Mucosa of rectum (tissue), 2 donors: ENCODE measurements at regions not wholly inside any gene's neighbourhood (a gene's known extent, or its start where the extent isn't known, plus 50 kb on each side); places are given as distances from the start of the nearest gene placed in this dataset.

Experiments used
- H3K27ac ChIP-seq, 2 donors: one replicate each; pipeline ENCODE4 v1.7.0; 2013; ENCODE audit warnings: inconsistent platforms in 2 of 2, low read depth in 2 of 2, low read length in 2 of 2
- H3K27me3 ChIP-seq, 2 donors: one replicate each; pipeline ENCODE4 v1.7.0; 2013; ENCODE audit warnings: low read length in 2 of 2; ENCODE audit not compliant: control insufficient read depth in 2 of 2, insufficient read depth in 2 of 2
- H3K36me3 ChIP-seq, 2 donors: one replicate each; pipeline ENCODE4 v1.7.0; 2013; ENCODE audit warnings: low read length in 2 of 2; ENCODE audit not compliant: control insufficient read depth in 2 of 2, insufficient read depth in 2 of 2
- H3K4me1 ChIP-seq, 2 donors: one replicate each; pipeline ENCODE4 v1.7.0; 2013; ENCODE audit warnings: low read length in 2 of 2, mild to moderate bottlenecking in 1 of 2; ENCODE audit not compliant: control insufficient read depth in 2 of 2, insufficient read depth in 2 of 2
- H3K4me3 ChIP-seq, 2 donors: one replicate each; pipeline ENCODE4 v1.7.0; 2013; ENCODE audit warnings: low read length in 2 of 2
- H3K9ac ChIP-seq, 2 donors: one replicate each; pipeline ENCODE4 v1.7.0; 2013; ENCODE audit warnings: low read length in 2 of 2, low read depth in 1 of 2, mild to moderate bottlenecking in 1 of 2
- H3K9me3 ChIP-seq, 2 donors: one replicate each; pipeline ENCODE4 v1.7.0; 2013; ENCODE audit warnings: low read length in 2 of 2; ENCODE audit not compliant: control insufficient read depth in 2 of 2
- donor health status: healthy.
- donor health status: Normal muscosa, but diverticular disease.

- no peak overlapping the region for H3K9ac ChIP-seq
- H3K4me3 ChIP-seq: no peak overlapping the region
- H3K9me3 ChIP-seq: no peaks in the 10 kb centered on the region
- no peaks in the 10 kb centered on the region for H3K27me3 ChIP-seq
- H3K36me3 ChIP-seq: no peaks in the 10 kb centered on the region
- H3K4me1 ChIP-seq: no peaks in the 10 kb centered on the region
- no peak overlapping the region for H3K27ac ChIP-seq
These were observed 479.8 kb downstream of the FUT8 start for GRCh38 chr14:65892315-65892714.

DNA sequence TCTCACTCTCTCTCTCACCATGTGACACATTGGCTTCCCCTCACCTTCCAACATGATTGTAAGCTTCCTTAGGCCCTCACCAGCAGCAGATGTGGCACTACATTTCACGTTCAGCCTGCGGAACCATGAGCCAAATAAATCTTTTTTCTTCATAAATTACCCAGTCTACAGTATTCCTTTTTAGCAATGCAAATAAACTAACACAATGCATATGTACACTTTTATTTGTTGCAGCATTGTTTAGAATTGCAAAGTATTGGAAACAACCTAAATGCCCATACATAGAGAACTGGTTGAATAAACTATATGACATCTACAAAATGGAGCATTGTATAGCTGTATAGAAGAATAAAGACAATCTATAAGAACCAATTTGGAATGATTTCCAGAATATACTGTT lies 487.6 kb downstream of the FUT8 start:
- Histone ChIP-seq H3K27me3 (no peaks in the 10 kb centered on the region), H3K36me3 (no peaks in the 10 kb centered on the region), H3K9me3 (peaks cover 0 to 4% of the 10 kb centered on the region in 2 donors), H3K4me1 (no peaks in the 10 kb centered on the region), H3K9ac (no peak overlapping the region), H3K27ac (no peak overlapping the region), H3K4me3 (no peak overlapping the region)

DNA sequence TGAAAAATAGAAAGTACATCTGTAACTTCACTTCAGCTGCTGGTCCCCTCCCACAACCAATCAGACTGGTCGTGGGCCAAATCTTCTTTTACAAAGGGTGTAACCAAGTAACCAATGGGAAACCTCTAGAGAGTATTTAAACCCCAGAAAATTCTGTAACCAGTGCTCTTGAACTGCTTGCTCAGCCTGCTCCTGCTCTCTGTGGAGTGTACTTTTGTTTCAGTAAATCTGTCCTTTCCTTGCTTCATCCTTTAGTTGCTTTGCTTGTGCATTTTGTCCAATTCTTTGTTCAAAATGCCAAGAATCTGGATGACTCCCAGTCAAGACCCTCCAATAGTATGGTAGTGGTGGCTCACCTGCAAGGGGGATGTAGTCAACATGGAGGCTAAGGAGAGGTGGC lies 489.1 kb downstream of the FUT8 start:
- H3K9me3 ChIP-seq: peaks cover 0 to 4% of the 10 kb centered on the region in 2 donors

DNA sequence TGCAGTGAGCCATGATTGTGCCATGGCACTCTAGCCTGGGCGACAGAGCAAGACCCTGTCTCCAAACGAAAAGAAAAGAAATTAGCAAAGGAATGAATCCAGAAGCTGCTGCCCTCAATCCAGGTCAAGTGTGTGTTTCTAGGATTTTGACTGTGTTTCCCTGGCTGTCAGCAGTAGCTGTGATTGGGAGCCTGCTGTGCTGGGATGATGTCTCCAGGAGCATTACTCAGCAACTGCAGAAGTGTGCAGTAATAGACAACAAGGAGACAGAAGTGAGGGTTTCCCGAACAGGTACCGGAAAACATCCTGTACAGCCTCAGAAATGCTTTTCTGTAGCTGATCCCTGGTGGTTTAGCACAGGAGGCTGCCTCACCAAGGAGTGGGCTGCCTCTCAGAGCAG lies 492.5 kb downstream of the FUT8 start:
- no peaks in the 10 kb centered on the region for H3K27me3 ChIP-seq
- peaks cover 0 to 4% of the 10 kb centered on the region in 2 donors for H3K9me3 ChIP-seq
- H3K36me3 ChIP-seq: no peaks in the 10 kb centered on the region
- H3K27ac ChIP-seq: no peak overlapping the region
- no peak overlapping the region for H3K9ac ChIP-seq
- no peak overlapping the region for H3K4me3 ChIP-seq
- no peaks in the 10 kb centered on the region for H3K4me1 ChIP-seq

More for the DNA sequence above, 489.1 kb downstream of the FUT8 start:
- Histone ChIP-seq H3K27me3 (no peaks in the 10 kb centered on the region), H3K4me3 (no peak overlapping the region), H3K9ac (no peak overlapping the region), H3K36me3 (no peaks in the 10 kb centered on the region), H3K4me1 (no peaks in the 10 kb centered on the region), H3K27ac (no peak overlapping the region)

DNA sequence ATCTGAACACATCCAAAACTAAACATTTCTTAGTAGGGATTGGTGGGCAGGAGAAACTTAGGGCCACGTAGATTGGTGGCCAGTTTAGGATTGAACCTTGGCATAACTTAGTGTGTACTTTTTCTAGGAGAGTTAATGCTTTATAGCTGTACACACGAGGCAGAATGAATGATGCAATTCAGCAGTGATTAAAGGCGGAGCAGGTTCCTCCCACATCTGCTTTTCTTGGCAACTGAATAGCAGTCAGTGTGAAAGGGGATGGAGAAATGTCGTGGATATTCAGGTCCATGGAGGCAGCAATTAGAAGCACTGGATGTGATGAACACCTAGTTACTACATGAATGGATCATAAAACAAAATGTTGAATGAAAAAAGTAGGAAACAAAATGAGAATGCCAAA lies 493.8 kb downstream of the FUT8 start:
- no peaks in the 10 kb centered on the region for H3K36me3 ChIP-seq
- no peak overlapping the region for H3K4me3 ChIP-seq
- no peak overlapping the region for H3K27ac ChIP-seq
- H3K9me3 ChIP-seq: no peaks in the 10 kb centered on the region
- no peaks in the 10 kb centered on the region for H3K4me1 ChIP-seq
- no peaks in the 10 kb centered on the region for H3K27me3 ChIP-seq
- no peak overlapping the region for H3K9ac ChIP-seq

DNA sequence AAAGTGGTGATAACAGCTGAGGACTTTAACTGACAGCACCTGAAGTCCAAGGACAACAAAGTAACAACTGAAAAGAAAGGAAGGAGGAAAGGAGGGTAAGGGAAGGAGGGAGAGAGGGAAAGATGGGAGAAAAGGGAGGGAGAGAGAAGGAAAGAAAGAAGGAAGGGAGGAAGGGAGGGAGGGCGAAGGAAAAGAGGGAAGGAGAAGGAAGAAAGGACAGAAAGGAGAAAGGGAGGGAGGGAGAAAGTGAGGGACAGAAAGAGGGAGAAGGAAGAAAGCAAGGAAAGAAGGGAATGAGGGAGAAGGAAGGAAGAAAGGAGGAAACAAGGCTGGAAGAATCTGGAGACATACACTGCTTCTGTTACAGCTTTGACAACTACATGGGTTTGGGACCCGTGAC lies 494.4 kb downstream of the FUT8 start:
- Histone ChIP-seq H3K4me3 (no peak overlapping the region), H3K27me3 (no peaks in the 10 kb centered on the region), H3K36me3 (no peaks in the 10 kb centered on the region), H3K4me1 (no peaks in the 10 kb centered on the region), H3K27ac (no peak overlapping the region), H3K9me3 (no peaks in the 10 kb centered on the region), H3K9ac (no peak overlapping the region)

DNA sequence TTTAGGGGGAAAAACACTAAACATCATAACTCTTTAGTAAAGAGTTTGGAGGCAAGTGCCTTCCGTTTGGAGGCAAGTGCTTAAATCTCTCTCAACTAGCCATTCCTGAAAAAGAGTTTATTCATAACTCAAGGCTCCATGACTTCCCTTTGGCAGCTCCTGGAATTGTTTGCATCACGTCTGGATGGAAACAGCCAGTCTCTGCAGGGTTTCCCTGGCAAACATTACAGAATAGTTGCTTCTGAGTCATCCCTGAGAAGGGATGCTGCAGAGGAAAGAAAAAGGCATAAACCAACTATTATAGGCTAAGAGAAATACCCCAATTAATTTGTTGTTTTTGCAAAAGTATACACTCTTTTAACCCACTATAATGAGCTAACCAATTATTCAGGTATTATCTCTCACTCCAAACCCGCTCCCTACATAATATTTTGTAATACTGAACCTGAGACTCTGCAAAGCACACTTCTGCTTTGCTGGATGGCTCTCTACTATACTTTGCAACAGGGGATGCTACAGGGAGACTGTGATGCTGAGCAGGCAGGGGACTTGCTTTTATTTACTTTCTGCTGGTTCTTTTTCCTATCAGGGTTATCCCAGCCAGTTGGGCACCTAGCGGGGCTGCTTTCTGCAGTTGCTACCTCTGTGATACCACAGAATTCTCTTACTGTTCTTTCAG lies 497.7 kb downstream of the FUT8 start:
- no peaks in the 10 kb centered on the region for H3K27me3 ChIP-seq
- no peak overlapping the region for H3K9ac ChIP-seq
- no peak overlapping the region for H3K4me3 ChIP-seq
- H3K36me3 ChIP-seq: no peaks in the 10 kb centered on the region
- H3K9me3 ChIP-seq: no peaks in the 10 kb centered on the region
- no peaks in the 10 kb centered on the region for H3K4me1 ChIP-seq
- H3K27ac ChIP-seq: no peak overlapping the region

GRCh38 chr14:65915125-65915524 lies 502.6 kb downstream of the FUT8 start:
- H3K27me3 ChIP-seq: no peaks in the 10 kb centered on the region
- H3K4me1 ChIP-seq: no peaks in the 10 kb centered on the region
- H3K36me3 ChIP-seq: no peaks in the 10 kb centered on the region
- no peaks in the 10 kb centered on the region for H3K9me3 ChIP-seq
- no peak overlapping the region for H3K4me3 ChIP-seq
- no peak overlapping the region for H3K27ac ChIP-seq
- no peak overlapping the region for H3K9ac ChIP-seq

DNA sequence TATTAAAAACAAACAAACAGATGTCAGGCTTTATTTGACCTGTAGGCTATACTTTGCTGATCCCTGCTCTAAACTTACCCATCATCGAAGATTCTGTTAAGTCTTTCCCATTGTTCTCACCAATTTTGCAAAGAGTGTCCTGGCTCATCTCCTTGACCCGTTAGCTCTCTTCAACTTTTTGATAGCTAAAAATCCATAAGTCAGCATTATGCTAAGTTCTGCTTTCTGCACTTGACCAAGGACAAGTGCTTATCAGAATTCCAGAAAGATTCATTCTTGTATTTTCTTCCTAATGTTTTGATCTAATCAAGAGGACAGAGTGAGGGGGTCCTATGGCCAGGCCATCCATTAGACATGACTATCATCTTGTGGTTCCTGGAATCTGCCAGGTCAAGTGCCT lies 503.5 kb downstream of the FUT8 start:
- no peaks in the 10 kb centered on the region for H3K9me3 ChIP-seq
- no peak overlapping the region for H3K9ac ChIP-seq
- no peaks in the 10 kb centered on the region for H3K27me3 ChIP-seq
- H3K36me3 ChIP-seq: no peaks in the 10 kb centered on the region
- H3K27ac ChIP-seq: no peak overlapping the region
- no peak overlapping the region for H3K4me3 ChIP-seq
- no peaks in the 10 kb centered on the region for H3K4me1 ChIP-seq

- no peaks in the 10 kb centered on the region for H3K36me3 ChIP-seq
- H3K9me3 ChIP-seq: no peaks in the 10 kb centered on the region
- no peak overlapping the region for H3K27ac ChIP-seq
- no peak overlapping the region for H3K9ac ChIP-seq
- no peak overlapping the region for H3K4me3 ChIP-seq
- no peaks in the 10 kb centered on the region for H3K27me3 ChIP-seq
- no peaks in the 10 kb centered on the region for H3K4me1 ChIP-seq
These were observed 508.5 kb downstream of the FUT8 start for GRCh38 chr14:65920996-65921395.

- no peaks in the 10 kb centered on the region for H3K27me3 ChIP-seq
- no peak overlapping the region for H3K9ac ChIP-seq
- H3K4me3 ChIP-seq: no peak overlapping the region
- no peak overlapping the region for H3K27ac ChIP-seq
- H3K9me3 ChIP-seq: no peaks in the 10 kb centered on the region
- no peaks in the 10 kb centered on the region for H3K4me1 ChIP-seq
- no peaks in the 10 kb centered on the region for H3K36me3 ChIP-seq
These were observed 509.6 kb downstream of the FUT8 start for GRCh38 chr14:65922142-65922541.
